ENCODE measurements at regions not wholly inside any gene's neighbourhood (a gene's known extent, or its start where the extent isn't known, plus 50 kb on each side); places are given as distances from the start of the nearest gene placed in this dataset.

DNA sequence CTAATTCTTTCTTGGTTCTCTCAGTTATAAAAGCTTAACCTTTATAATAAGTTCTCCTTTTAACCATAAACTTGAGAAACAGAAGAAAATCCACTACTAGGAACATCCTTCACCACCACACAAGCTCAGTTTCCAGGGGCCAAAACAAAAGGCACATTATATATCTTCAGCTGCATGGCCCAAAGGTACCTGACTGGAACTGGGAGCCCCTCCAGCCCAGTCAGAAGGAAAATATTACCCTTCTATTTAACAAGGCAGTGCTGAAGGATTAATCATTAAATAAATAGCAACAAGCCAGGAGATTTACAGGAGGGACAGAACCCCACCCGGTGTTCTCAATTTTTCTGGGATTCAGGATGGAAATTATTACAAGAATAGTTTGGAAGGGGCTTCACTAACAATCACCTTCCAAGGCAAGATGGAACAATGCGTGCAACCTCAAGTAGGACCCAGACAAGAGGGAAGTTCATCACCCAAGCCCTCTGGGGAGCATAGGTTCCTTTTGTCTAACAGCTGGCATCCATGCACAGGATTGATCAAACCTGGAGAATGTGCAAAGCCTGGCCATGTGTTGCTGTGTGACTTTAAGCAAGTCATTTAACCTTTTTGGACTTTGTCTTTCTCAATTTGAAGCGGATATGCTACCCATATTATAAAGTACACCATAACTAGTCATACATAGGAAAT lies 159.6 kb upstream of the SETBP1 start:
- DNase-seq = no peak

- no peak for DNase-seq
Observed at GRCh38 chr18:44521668-44522022, 159.0 kb upstream of the SETBP1 start.

- DNase-seq = no peak
Observed at GRCh38 chr18:44526705-44527415, 153.8 kb upstream of the SETBP1 start.

- no peak for DNase-seq
Observed at GRCh38 chr18:44533071-44533470, 147.6 kb upstream of the SETBP1 start.

DNA sequence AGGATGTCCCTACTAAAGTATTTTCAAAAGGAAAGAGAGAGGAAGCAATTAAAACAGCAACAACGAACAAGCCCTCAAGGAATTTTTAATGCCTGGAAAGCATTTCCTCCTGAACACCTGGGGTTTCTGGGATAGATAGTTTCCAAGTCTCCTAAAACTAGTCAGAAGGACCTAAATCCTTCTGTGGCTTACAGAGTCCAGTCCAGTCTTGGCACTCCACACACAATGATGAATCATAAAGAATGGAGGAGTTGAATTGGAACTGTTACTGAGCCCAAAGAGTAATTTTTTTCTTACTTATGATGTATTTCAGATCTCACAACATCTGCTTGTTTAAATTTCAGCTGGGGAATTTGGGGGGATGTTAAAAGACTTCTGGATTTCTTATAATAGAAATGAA lies 144.6 kb upstream of the SETBP1 start:
- no peak for DNase-seq

DNA sequence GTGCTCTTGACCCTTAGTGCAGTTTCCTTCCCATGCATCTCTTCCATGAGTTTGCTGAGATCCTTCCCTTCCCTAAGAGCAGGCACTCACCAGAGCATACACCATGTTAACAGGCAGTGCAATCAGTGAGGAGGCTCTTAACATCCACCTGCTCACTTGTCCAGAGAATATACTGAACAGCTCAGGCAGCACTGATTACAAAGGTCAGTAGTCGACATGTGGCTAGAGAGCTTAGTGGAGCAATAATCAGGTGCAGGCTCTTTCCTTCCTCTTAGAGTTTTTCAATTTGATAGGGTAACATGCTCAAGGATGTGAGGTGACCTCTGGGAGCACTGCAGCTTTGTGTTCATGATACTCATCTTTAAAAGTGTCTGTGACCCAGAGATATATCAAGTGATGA lies 144.1 kb upstream of the SETBP1 start:
- no peak for DNase-seq

DNA sequence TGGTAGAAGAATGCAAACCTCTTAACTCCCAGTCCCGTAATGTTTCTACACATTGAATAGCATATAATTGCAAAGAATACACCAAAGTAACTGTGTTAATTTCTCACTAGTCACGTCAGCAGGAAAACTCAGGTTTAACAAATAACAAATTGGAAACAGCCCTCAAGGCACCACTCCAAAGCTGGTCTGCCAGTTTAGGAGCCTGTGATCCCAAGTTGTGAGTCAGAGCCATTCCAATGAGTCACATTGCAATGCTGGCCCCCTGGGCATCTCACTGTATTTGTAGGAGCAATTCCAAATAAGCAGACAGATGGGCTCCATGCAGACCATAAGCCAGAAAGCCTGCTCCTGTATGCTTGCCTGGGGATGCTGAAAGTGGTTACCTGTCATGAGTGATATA lies 143.2 kb upstream of the SETBP1 start:
- no peak for DNase-seq

DNA sequence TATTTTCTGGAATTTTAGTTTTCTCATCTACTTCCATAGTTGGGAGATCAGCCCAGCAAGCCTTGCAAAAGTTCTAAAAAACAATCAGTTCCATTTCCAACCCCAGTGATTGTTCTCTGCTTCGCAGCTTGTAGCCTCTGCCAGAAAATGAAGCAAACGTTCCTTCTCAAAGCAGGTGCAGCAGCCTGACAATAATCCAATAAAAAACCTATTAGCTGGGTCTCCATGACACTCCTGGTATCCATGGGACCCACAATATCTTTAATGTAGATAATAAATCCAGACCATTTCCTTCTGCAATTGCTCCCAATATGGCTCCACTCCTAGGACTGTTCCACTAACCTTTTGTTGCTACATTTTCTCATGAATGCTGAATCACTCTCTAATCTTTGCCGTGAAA lies 140.8 kb upstream of the SETBP1 start:
- no peak for DNase-seq

- DNase-seq = no peak
Observed at GRCh38 chr18:44541159-44541558, 139.5 kb upstream of the SETBP1 start.

GRCh38 chr18:44541781-44542180 lies 138.9 kb upstream of the SETBP1 start:
- no peak for DNase-seq

DNA sequence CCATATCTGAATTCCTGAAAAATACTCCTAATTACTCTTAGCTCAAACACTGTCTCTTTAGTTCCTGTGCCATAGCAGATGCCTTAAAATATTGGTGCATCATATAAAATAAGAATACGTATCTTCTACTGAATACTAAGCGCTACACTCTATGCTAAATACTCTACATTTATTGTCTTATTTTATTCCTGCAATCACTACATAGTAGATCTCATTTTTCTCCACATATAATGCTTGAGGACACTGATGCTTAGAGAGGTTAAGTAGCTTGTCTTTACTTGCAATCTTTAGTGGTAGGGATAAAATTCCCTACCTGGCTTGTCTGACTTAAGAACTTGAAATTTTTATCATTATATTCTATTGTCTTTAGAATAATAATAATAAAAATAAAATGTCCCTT lies 137.3 kb upstream of the SETBP1 start:
- DNase-seq = no peak

DNA sequence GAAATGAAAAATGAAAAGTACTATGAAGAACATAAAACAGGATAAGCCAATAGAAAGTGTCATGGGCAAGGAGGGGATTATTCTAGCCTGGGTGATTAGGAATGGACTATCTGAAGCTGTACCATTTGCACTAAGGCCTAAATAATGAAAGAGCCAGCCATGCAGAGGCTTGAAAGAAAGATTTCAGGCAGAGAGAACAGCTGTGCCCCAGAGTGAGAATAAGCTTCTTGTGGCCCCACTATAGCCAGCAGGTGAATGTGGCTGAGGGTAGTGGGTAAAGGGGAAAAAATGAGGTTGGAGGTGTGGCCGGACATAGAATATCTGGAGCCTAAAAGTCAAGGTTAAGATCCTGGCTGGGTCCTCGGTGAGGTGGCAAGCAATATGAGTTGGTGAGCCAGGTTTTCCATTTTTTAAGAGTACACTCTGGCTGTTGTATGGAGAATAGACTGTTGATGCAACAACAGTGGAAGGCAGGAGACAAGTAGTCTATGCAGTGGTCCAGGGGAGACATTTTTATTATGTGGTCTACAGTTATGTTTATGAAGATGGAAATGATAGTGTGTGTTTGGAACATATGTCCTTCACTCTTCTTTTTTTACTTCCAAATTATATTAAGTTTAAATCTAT lies 135.2 kb upstream of the SETBP1 start:
- DNase-seq = no peak

DNA sequence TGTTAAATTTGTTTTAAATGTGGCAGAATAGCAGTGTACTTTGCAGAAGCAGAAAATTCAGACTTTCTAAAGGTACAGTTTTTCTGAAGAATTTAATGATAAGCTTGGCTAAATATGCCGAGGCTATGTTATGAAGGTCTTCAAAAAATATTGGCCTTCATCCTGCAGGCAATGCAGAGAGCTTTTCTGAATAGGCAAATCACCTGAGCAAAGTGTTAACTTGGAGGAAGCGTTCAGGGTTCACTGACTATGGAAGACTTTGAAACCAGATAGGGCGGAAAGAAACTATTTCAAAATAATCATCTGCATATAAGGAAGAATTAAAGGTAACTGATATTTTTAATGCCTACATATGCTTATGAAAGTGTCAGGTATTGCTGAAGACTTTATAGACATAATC lies 133.7 kb upstream of the SETBP1 start:
- no peak for DNase-seq

GRCh38 chr18:44548291-44549221 lies 132.1 kb upstream of the SETBP1 start:
- DNase-seq = no peak

DNA sequence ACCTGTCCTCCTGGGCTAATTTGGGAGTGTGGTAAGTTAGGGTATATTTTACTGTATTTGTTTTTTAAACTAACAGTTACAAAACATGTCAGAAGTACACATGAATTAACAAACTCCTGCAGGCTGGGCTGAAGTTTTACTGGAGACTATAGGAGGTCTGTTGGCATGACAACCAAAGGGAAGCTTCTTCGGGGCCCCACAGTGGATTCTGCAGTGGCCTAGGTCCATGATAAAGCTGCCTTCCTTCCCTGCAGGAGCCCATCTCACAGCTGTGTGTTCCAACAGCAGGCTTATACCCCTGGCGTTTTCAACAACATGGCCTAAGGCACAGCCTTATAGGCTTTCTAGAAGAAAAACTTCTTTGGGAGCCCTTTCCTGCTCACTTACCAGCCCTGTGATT lies 128.0 kb upstream of the SETBP1 start:
- no peak for DNase-seq

- no peak for DNase-seq
Observed at GRCh38 chr18:44556296-44556695, 124.4 kb upstream of the SETBP1 start.

- DNase-seq = no peak
Observed at GRCh38 chr18:44557616-44558151, 123.0 kb upstream of the SETBP1 start.

GRCh38 chr18:44558767-44559166 lies 121.9 kb upstream of the SETBP1 start:
- DNase-seq = no peak

DNA sequence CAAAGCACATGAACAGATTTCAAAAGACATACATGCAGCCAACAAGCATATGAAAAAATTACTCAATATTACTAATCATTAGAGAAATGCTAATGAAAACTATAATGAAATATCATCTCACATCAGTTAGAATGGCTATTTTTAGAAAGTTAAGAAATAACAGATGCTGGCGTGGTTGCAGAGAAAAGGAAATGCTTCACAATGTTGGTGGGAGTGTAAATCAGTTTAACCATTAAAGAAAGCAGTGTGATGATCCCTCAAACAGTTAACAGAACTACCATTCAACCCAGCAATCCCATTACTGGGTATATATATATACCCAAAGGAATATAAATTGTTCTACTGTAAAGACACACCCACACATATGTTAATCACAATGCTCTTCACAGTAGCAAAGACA lies 117.7 kb upstream of the SETBP1 start:
- no peak for DNase-seq

DNA sequence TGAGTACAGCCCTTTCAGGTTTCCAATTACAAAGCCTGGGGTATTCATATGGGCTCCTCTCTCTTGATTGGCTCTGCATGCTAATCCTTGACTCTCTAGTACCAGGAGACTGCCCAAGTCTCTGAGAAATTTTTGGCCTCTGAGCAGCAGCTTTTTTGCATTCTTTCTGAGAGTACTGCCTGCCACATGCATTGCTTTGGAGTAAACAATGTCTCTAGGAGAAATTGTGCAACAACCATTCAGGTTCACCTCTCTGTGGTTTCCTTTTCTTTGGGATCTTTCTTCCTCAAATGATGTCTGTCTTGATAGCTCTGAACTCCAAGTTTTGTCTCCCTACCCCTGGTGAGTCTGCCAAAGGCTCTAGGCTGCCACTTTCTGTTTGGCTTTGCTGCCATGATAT lies 115.8 kb upstream of the SETBP1 start:
- DNase-seq = no peak

GRCh38 chr18:44568342-44568741 lies 112.3 kb upstream of the SETBP1 start:
- no peak for DNase-seq

DNA sequence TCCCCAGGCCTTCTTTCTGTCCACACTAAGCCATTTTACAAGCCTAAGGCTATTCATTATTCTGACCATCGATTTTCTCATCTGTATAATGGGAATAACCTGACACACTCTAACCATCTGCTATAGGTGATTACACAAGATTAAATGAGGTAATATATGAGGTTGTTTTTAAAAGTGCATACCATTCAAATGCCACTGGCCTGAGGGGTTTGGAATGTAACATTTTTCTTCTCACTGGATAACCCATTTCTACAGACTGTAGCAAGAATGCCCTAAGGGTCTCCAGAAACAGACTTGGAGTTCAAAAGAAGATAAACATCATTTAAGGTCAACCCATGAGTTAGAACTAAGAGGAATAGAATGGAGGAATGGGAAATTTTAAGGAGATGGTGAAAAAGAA lies 111.7 kb upstream of the SETBP1 start:
- DNase-seq = no peak

DNA sequence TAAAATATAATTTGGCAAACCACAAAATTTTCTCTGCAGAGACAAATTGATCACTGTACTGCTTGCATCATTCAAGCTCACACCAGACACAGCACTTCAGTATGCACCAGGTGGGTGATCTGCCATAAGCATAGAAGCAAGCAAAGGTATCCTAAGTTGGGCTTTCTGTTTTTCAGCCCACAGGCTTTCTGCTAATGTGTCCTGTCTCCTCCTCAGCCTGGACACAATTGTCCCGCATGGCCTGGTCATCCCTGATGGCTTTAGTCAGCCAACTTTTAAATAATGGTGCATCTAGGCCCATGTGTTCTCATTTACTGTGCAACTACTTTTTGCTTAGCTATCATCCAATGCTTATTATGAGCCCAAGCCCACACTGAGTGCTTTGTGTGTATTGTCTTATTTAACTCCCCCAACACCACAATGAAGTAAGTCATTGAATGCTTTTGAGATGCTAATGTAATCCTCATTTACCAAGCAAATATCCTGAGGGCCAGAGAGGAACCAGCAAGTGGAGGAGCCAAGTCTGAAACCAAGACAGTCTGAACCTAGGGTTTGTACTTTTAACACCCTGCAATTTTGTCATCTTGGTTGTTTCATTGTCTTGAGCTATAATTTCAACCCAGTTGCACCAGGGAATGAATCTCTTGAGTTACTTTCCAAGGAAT lies 111.2 kb upstream of the SETBP1 start:
- DNase-seq = no peak
